ENCODE measurements at regions not wholly inside any gene's neighbourhood (a gene's known extent, or its start where the extent isn't known, plus 50 kb on each side); places are given as distances from the start of the nearest gene placed in this dataset.

DNA sequence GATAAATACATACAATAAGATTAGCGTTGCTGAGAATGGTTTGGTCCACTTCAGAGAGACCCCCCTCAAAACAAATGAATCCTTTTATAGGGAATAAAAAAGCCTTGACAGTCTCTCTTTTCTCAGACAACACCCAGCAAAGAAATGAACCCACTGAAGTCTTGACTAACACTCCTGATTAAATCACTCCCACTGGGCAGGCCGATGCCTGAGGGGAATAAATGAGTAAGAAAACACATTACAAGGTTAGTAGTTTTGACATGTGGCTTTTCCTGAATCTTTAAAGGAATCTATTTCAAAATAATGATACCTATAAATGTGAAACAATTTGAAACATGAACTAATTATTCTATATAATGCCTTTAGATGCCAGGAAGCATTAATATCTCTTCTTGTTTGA lies 146.9 kb upstream of the POGK start:
- TF ChIP-seq, protein P1, sequence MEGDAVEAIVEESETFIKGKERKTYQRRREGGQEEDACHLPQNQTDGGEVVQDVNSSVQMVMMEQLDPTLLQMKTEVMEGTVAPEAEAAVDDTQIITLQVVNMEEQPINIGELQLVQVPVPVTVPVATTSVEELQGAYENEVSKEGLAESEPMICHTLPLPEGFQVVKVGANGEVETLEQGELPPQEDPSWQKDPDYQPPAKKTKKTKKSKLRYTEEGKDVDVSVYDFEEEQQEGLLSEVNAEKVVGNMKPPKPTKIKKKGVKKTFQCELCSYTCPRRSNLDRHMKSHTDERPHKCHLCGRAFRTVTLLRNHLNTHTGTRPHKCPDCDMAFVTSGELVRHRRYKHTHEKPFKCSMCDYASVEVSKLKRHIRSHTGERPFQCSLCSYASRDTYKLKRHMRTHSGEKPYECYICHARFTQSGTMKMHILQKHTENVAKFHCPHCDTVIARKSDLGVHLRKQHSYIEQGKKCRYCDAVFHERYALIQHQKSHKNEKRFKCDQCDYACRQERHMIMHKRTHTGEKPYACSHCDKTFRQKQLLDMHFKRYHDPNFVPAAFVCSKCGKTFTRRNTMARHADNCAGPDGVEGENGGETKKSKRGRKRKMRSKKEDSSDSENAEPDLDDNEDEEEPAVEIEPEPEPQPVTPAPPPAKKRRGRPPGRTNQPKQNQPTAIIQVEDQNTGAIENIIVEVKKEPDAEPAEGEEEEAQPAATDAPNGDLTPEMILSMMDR (IDR thresholded peaks at IDR 0.05), result no peak

DNA sequence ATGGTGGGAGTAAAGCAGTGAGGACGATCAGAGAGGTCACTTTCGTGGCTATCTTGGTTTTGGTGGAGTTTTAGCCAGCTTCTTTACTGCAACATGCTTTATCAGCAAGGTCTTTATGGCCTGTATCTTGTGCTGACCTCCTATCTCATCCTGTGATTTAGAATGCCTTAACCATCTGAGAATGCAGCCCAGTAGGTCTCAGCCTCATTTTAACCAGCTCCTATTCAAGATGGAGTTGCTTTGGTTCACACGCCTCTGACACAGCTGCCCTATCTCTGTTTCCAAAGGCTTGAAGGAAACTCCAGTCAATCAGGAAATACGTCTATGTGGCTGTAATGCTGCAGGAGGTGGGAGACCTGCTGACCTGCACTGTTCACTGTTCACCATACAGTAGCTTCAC lies 146.1 kb upstream of the POGK start:
- TF ChIP-seq, protein P1 (IDR thresholded peaks at IDR 0.05), result no peak

DNA sequence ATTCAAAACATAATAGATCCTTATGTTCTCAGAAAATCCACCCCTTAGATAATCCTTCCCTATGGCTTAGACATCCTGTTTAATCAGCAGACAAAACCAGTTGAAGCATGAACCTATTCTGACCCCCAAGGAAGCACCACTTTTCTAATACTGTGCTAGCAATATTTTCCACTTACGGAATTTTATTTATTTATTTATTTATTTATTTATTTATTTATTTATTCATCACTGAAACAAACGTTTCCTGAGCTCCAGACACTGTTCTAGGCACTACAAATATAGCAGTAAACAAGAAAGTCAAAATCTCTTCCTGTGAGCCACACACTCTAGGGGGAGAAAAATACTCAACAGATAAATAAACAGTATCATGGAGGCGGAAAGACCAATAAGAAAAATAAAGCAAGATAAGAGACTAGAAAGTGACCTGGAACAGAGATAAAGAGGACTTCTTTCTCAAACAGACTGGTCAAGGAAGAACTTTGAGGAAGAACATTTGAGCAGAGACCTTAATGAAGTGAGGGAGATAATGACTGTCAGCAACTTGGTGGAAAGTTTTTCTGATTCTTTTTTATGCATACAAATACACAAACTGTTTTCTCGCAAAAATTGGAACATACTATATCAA lies 145.5 kb upstream of the POGK start:
- TF ChIP-seq, protein P1 (IDR thresholded peaks at IDR 0.05), result no peak

DNA sequence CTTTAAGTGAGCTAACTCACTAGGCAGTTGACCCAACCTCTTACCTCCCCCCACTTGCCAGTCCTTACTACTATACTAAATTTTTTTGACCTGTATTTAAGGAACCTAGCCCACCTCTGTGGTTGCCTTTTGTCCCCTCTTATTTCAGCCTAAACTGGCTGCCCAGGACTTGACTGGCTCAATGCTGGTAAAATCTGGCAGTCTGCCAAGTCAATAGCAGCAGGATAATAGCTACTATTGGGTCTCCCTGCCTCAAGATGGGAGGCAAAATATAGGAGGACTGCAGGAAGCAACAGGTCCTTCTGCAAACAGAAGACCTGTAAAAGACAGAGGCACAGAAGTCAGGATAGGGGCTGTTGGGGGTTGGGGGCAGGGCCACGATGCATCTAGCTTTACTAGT lies 144.2 kb upstream of the POGK start:
- TF ChIP-seq, protein P1 (IDR thresholded peaks at IDR 0.05), result no peak

DNA sequence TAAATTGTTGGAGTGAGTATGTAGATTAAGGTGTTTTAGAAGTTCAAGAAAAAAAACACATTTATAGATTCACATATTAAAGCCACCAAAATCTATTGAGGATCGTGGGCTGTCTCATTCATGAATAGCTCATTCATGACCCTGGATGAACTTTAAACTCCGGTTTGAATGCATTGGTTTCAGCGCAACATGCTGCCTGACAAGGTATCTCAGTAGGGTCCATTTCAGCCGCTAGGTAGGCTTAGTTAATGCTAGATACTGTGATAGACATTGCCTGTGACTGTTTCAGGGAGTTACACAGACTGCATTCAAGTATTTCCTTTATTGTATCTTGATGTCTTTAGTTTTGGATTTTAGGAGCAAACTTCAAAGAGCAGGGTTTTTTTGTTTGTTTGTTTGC lies 140.5 kb upstream of the POGK start:
- TF ChIP-seq, protein P1 (IDR thresholded peaks at IDR 0.05), result no peak

DNA sequence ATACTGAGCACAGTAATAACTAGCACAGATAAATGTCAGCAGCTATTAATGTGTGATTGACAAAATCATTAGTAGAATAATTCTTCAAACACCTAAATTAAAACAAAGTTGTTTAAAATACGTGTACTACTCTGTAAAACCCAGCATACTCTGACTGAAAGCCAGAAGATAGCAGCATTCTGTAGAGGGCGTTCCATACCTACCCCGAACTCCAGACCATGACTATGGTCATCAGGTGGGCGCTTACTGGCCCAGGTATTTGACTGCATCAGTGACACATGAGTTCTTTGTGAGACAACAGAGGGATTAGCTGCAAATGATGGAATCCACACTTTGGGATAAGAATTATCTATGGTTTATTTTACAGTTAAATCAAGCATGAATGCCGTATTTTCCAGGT lies 139.7 kb upstream of the POGK start:
- TF ChIP-seq, protein P1 (IDR thresholded peaks at IDR 0.05), result no peak

DNA sequence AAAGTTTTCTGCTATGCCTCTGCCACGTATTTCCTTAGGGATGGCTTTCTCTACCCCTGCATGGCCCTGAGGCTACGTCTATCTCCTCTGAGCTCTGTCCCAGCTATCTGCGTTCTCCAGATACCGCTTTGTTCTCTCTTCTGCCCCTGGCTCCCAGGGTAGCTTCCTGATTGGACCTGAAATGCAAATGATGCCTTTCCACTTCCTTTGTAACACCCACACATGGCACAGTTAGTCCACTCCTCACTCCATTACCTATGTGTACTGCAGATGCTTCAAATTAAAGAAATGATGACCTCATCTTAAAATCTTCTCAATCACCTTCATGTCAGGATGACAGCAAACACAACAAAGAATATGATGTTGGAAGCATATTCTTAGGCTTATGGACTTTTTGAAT lies 138.6 kb upstream of the POGK start:
- TF ChIP-seq, protein P1 (IDR thresholded peaks at IDR 0.05), result no peak

DNA sequence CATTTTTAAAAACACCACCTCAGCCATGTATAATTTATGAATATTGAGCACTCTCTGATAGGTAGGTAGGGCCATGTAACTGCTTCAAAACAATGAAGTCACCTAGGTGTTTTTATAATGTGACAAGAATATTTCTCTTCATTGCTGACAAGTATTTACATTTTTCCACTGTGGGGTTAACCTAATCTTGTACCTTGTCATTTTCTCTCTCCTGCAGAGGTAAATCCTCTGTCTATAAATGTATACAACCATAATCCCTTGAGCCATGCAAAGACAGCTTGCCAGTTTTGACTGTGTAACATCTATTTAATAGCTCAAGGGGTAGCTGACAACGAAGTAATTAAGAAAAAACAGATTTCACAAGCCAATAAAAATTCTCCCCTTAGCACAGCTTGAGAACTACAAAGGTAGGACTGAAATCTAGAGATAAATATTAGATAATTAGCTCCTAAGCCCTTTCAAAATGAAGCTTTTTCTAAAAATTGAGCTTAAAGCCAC lies 137.6 kb upstream of the POGK start:
- TF ChIP-seq, protein P1 (IDR thresholded peaks at IDR 0.05), result no peak

Measured in LNCAP (cell line).